ENCODE measurements at regions not wholly inside any gene's neighbourhood (a gene's known extent, or its start where the extent isn't known, plus 50 kb on each side); places are given as distances from the start of the nearest gene placed in this dataset.

DNA sequence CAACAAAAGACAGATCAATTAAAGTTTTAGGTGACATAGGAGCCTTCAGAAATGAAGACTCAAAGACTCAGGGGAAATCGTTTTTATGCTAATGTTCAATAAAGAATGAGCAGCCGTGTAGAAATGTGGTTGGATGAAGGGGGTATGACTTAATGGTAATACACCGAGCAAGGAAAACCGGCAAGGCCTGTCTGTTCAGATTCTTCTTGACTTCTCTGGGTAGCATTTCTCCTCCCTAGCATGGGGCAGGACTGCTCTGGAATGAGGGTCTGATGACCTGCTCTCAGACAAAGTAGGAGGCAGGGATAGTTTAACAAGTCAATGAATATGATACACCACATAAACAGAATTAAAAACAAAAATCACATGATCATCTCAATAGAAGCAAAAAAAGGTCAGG lies 487.4 kb downstream of the ZNF608 start:
- no peak for DNase-seq

GRCh38 chr5:124257048-124257447 lies 489.4 kb downstream of the ZNF608 start:
- DNase-seq = no peak

DNA sequence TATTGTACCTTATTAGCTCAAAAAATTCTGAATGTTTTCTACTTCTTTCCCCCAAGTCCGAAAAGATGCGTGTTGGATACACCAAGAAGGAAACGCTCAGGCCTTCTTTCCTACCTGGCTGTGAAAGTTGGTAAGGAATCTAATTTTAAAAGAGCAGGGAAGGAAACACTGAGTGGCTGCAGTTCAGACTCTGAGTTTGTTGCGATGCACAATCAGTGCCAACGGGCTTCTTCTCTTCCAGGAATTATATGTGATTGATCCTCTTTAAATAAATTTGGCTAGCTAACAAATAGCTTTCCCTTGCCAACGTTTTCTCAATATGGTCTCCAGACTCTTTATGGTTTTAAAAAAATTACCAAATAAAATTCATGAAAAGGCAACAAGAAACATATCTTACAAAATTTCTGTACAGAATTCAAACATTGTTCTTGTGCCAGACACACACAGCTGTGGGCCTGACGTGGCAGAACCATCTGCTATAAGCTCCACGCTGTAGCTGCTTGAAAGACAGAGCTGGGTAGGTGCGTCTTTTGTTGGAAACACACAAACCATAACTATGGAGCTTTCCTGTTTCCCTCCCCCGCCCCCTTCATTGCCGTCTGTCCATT lies 493.1 kb downstream of the ZNF608 start:
- no peak for DNase-seq

GRCh38 chr5:124252747-124253146 lies 493.7 kb downstream of the ZNF608 start:
- no peak for DNase-seq

GRCh38 chr5:124252191-124252638 lies 494.2 kb downstream of the ZNF608 start:
- DNase-seq = peak; percentile 47

DNA sequence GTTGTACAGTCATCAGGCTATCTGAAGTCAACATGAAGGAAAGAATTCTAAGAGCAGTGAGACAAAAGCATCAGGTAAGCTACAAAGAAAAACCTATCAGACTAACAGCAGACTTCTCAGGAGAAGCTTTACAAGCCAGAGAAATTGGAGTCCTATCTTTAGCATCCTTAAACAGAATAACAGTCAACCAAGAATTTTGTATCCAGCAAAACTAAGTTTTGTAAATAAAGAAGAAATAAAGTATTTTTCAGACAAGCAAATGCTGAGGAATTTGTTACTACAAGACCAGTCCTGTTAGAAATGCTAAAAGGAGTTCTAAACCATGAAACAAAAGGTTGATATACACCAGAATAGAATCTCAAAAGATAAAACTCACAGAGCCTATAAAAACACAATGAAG lies 501.2 kb downstream of the ZNF608 start:
- DNase-seq = no peak

DNA sequence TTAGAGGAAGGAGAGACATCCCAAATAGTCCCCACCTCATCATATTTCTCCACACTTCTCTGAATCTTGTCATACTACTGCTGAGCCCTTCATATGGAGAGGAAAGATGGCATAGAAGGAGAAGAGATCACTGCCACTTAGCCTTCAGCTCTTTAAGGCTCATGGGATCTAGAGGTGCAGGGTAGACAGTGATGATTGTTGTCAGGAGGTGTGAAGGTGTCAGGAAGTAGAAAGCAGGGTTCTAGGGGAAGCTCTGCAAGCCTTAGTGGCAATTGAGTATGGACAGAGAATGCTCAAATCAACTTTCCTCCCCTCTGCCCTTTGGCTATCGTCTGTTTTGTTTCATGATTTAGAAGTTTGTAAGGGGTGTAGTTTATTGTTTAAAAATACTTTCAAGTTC lies 505.7 kb downstream of the ZNF608 start:
- no peak for DNase-seq

DNA sequence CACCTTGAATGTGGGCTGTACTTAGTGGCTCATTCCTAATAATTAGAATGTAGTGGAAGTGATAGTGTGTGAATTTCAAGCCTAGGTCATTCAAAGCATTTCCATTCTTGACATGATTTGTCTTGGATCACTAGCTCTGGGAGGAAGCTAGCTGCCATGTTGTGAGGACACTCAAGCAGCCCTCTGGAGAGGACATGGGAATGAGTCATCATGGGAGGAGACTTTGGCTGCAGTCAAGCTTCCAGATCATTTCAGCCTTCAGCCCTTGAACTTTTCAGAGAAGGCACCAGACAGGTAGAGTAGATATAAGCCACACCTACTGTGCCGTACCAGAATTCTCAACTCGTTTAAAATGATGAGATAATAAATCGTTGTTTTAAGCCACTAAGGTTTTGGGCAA lies 506.9 kb downstream of the ZNF608 start:
- DNase-seq = no peak

- DNase-seq = no peak
These were observed 508.1 kb downstream of the ZNF608 start for GRCh38 chr5:124238350-124238749.

DNA sequence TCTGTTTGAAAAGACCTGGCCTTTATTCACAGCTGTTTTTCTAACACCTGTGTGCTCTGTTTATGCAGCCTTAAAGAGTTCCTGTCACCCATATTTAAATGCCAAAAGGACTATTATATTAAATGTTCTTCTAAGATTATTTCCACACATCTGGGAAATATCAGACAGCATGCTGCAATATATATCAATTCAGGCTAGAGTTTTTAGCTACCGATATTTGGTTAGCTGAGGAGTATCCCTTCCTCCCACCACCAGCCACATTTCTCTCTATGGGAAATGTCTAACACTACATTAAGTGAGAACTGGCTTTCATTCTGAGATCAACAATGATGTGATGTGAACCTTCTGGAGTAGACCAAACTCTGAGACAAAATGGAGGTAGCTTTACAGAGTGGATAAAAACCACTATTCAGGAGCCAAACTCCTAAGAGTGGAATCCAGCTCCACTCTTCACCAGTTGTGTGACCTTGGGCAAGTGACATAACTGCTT lies 509.2 kb downstream of the ZNF608 start:
- DNase-seq = no peak

DNA sequence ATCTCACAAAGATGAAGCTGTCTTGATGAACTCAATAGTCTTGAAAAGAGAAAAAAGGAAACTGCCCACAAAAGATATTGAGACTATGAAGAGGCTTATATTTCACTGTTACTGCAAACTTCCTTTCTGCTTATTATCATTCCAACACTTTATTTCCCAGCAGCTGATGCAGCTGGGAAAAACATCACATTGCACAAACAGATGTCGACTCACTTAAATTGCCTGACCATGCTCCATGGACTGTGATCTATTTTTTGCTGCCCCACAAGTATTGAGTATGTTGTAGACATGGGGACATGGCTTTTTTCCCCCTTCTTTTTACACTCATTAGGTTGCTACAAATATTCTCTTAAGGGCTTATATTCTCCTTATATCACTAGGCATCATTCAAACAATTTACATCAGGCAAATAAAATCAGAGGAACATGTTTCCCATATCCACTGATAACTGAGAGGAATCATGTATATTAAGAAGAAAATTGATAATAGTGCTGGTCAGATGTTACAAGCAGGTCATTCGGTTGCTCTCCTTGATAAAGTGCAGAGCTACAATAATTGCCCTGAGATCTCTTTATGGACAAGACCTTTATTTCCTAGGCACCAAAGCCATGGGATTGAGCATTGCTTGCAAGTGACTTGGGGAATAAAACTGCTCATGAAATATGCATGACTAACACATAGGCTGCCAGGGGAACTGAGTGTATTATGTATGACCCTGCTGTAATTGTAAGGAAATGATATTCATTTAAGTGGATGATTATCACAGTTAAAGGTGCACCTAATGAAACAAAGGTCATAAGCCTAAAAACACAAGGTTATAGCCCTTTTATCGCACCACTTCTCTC lies 509.9 kb downstream of the ZNF608 start:
- peak; percentile 29 for DNase-seq

DNA sequence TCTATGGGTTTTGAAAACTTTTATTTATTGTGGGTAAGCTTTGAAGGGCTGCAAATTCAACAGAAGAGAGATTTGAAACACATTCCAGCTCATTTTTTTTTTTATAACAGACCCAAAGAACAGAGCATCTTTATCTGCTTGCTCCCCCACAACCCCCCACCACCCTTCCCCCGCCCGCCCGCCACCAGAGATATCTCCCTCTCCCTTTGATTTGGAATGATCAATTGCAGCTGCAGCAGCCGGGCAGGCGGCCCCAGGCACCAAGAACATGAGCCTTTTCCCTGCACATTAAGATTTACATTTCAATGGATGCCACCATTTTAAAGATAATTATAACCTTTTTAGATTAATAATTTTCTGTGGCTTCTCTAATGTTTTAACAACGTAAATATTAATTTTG lies 510.9 kb downstream of the ZNF608 start:
- no peak for DNase-seq

DNA sequence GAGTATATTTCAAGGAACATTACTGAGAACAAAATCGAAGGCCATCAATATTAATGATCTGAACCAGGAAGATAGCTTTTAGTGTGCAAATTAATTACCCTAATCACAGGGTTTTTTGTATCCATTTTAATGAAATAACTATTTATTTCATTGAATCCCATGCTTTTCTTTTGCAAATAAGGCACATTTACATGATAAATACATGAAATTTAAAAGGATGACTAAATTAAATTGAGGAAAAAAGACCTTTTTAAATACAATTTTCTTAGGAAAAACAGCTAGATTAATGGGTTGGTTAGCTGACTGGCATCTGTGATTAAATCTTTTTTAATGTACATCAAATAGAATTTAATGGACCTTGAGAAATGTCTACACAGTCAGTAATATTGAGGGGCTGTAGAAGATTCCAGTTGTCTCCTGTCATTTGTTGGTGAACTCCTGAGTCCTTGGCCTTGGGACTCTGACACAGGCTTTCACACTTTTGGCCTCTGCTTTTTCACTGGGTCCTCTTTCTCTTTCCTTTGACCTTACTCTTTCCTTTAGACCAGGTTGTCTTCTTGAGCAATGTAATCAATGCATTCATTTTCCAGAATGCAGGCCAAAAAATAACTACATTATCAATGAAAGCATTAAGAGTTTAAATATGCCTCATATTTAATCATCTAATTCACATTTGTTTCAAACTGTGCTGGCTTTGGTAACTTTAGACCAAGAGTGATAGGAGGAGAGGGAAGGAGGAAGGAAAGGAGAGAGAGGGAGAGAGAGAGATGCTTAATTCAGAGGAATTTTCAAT lies 511.5 kb downstream of the ZNF608 start:
- no peak for DNase-seq

- DNase-seq = peak; percentile 27
These were observed 512.2 kb downstream of the ZNF608 start for GRCh38 chr5:124234022-124234769.

GRCh38 chr5:124232515-124232914 lies 513.9 kb downstream of the ZNF608 start:
- no peak for DNase-seq

DNA sequence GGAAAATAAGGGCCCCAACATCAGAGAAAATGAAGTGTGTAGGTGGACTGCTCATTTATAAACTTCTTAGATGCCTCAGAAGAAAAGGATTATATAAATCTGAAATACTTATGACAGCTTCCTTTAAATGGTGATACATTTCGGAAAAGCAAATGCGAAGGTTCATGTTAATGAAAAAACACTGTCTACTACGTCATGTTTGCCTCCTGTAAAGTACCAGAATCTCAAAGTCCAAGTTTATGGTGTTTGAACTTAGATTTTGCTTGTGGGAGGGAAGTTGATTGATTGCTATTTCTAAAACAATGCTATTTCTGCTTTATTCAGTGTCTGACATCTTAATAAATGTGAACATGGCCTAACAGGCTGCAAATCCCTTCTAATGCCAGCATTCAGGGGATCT lies 514.6 kb downstream of the ZNF608 start:
- DNase-seq = no peak

GRCh38 chr5:124231230-124231629 lies 515.2 kb downstream of the ZNF608 start:
- DNase-seq = no peak

- DNase-seq = no peak
These were observed 516.0 kb downstream of the ZNF608 start for GRCh38 chr5:124230456-124230855.

- DNase-seq = no peak
These were observed 517.1 kb downstream of the ZNF608 start for GRCh38 chr5:124229352-124229751.

GRCh38 chr5:124227914-124228313 lies 518.5 kb downstream of the ZNF608 start:
- no peak for DNase-seq

DNA sequence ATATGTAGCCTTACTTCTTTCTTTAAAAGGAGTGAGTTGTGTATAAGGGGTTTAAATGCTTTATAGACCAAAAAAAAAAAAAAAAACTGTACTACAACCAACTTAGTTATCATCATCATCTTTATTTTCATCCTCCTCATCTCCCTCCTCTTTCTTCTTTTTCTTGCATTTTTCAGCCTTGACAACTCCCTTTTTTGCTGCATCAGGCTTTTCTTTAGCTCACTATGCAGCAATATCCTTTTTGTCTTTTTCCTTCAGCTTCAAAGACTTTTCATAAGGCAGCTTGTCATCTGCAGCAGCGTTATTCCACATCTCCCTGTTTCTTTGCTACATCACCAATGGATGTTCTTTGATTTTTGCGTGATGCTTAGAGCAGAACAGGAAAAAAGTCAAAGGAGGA lies 526.0 kb downstream of the ZNF608 start:
- no peak for DNase-seq

- no peak for DNase-seq
These were observed 533.5 kb downstream of the ZNF608 start for GRCh38 chr5:124212934-124213333.
